Loucy (cell line): ENCODE measurements at regions not wholly inside any gene's neighbourhood (a gene's known extent, or its start where the extent isn't known, plus 50 kb on each side); places are given as distances from the start of the nearest gene placed in this dataset.

Source experiments
- CTCF ChIP-seq: fragments of 200-600 bp; sonication (generic); conservative IDR thresholded peaks from 2 replicates; pipeline ENCODE4 v1.5.1; 2014; ENCODE audit warnings: mild to moderate bottlenecking, antibody characterized with exemption, low read length
- EZH2phosphoT487 ChIP-seq: fragments of 200-600 bp; IDR thresholded peaks from 2 replicates; pipeline ENCODE4 v1.6.1; 2018; ENCODE audit warnings: antibody characterized with exemption, mild to moderate bottlenecking, moderate library complexity, borderline replicate concordance

GRCh38 chr2:21356086-21356856 lies 232.5 kb downstream of the TDRD15 start:
- no peak for TF ChIP-seq CTCF
- no peak for TF ChIP-seq EZH2phosphoT487
